Left ventricle myocardium superior (tissue), 1 donor: ENCODE measurements at regions not wholly inside any gene's neighbourhood (a gene's known extent, or its start where the extent isn't known, plus 50 kb on each side); places are given as distances from the start of the nearest gene placed in this dataset.
"Not testable (repeated sequence)": the region's sequence is repeated elsewhere in the genome, so short reads cannot be mapped to it uniquely, and the experiment has no call there.

Source experiments
- ATAC-seq: fragments of 200-7000 bp; cut with Tn5 transposase; one replicate; pipeline ENCODE4 v1.9.1; 2020; ENCODE audit warnings: mild to moderate bottlenecking, moderate library complexity
- DNase-seq: peaks from one replicate; pipeline ENCODE4 v3.0.0-alpha.2; 2020
- intact Hi-C: fragments of 100-400 bp; cut with micrococcal nuclease; formaldehyde crosslinking; loops from one replicate; pipeline ENCODE4 v1.11.0; 2022
- donor health status: DM: no; HTN: yes; CAD: no; lungs with severe emphysema.

GRCh38 chr7:66454600-66455225 lies 174.0 kb upstream of the KCTD7 start:
- no peak for DNase-seq
- intact Hi-C loops: no loop called here

GRCh38 chr7:66455432-66455831 lies 173.2 kb upstream of the KCTD7 start:
- intact Hi-C loops, DNase-seq, ATAC-seq: not testable (repeated sequence)

More at GRCh38 chr7:66454600-66455225, 174.0 kb upstream of the KCTD7 start:
- ATAC-seq: no peak

- ATAC-seq, DNase-seq, intact Hi-C loops: not testable (repeated sequence)
These were observed 172.2 kb upstream of the KCTD7 start for GRCh38 chr7:66456431-66456830.

GRCh38 chr7:66458991-66459390 lies 169.7 kb upstream of the KCTD7 start:
- intact Hi-C loops, ATAC-seq, DNase-seq: not testable (repeated sequence)

GRCh38 chr7:66459783-66460413 lies 168.8 kb upstream of the KCTD7 start:
- DNase-seq, intact Hi-C loops, ATAC-seq: not testable (repeated sequence)

GRCh38 chr7:66460921-66461361 lies 167.7 kb upstream of the KCTD7 start:
- ATAC-seq (no peak), DNase-seq (no peak)
- intact Hi-C loops: no loop called here

- intact Hi-C loops, ATAC-seq, DNase-seq: not testable (repeated sequence)
These were observed 167.3 kb upstream of the KCTD7 start for GRCh38 chr7:66461397-66461796.

GRCh38 chr7:66462831-66463230 lies 165.8 kb upstream of the KCTD7 start:
- intact Hi-C loops, ATAC-seq, DNase-seq: not testable (repeated sequence)

- no peak for DNase-seq
- intact Hi-C loops: no loop called here
- ATAC-seq: no peak
These were observed 164.6 kb upstream of the KCTD7 start for GRCh38 chr7:66464059-66464458.

GRCh38 chr7:66466081-66466600 lies 162.5 kb upstream of the KCTD7 start:
- intact Hi-C loops: no loop called here
- ATAC-seq (no peak), DNase-seq (no peak)

GRCh38 chr7:66467887-66468286 lies 160.8 kb upstream of the KCTD7 start:
- ATAC-seq (no peak), DNase-seq (no peak)
- intact Hi-C loops: no loop called here

- intact Hi-C loops, DNase-seq, ATAC-seq: not testable (repeated sequence)
These were observed 155.6 kb upstream of the KCTD7 start for GRCh38 chr7:66473064-66473463.

- intact Hi-C loops: no loop called here
- DNase-seq (no peak), ATAC-seq (no peak)
These were observed 154.2 kb upstream of the KCTD7 start for GRCh38 chr7:66474441-66474840.

GRCh38 chr7:66476056-66476455 lies 152.6 kb upstream of the KCTD7 start:
- DNase-seq, ATAC-seq, intact Hi-C loops: not testable (repeated sequence)

GRCh38 chr7:66477822-66478397 lies 150.8 kb upstream of the KCTD7 start:
- ATAC-seq, intact Hi-C loops, DNase-seq: not testable (repeated sequence)

GRCh38 chr7:66481229-66481628 lies 147.5 kb upstream of the KCTD7 start:
- intact Hi-C loops, DNase-seq, ATAC-seq: not testable (repeated sequence)

GRCh38 chr7:66489065-66489464 lies 139.6 kb upstream of the KCTD7 start:
- DNase-seq, ATAC-seq, intact Hi-C loops: not testable (repeated sequence)

- intact Hi-C loops, DNase-seq, ATAC-seq: not testable (repeated sequence)
These were observed 138.9 kb upstream of the KCTD7 start for GRCh38 chr7:66489741-66490140.

GRCh38 chr7:66490979-66491378 lies 137.7 kb upstream of the KCTD7 start:
- intact Hi-C loops, DNase-seq, ATAC-seq: not testable (repeated sequence)

- DNase-seq, ATAC-seq, intact Hi-C loops: not testable (repeated sequence)
These were observed 136.3 kb upstream of the KCTD7 start for GRCh38 chr7:66492405-66492804.
